K562 (cell line): ENCODE measurements at regions not wholly inside any gene's neighbourhood (a gene's known extent, or its start where the extent isn't known, plus 50 kb on each side); places are given as distances from the start of the nearest gene placed in this dataset.

Experiments
- BCL6 ChIP-seq: fragments of 250-450 bp; sonication (Bioruptor Pico); IDR thresholded peaks from 2 replicates; pipeline ENCODE4 v1.4.0; 2020
- BRF1 ChIP-seq: IDR thresholded peaks from 3 replicates; pipeline ENCODE4 v1.6.1; 2011; ENCODE audit warnings: borderline replicate concordance, mild to moderate bottlenecking; ENCODE audit not compliant: insufficient read length; ENCODE audit errors: extremely low read depth
- CBX5 ChIP-seq: IDR thresholded peaks from 2 replicates; pipeline ENCODE4 v1.6.1; 2014; ENCODE audit warnings: low read depth, borderline replicate concordance
- DNMT1 ChIP-seq: fragments of 450-650 bp; IDR thresholded peaks from 2 replicates; pipeline ENCODE4 v1.6.1; 2016; ENCODE audit warnings: antibody characterized with exemption, mild to moderate bottlenecking
- EHMT2 ChIP-seq: fragments of 450-650 bp; IDR thresholded peaks from 2 replicates; pipeline ENCODE4 v1.6.1; 2018; ENCODE audit warnings: antibody characterized with exemption
- EP300 ChIP-seq: IDR thresholded peaks from 2 replicates; pipeline ENCODE4 v1.6.1; 2012; ENCODE audit warnings: low read length, improper control_type of control experiment
- FOXK2 ChIP-seq, 2 experiments: fragments of 450-650 bp; IDR thresholded peaks in 1 of 2; conservative IDR thresholded peaks in 1 of 2; 2 replicates each; pipeline ENCODE4 v1.6.1; 2016; ENCODE audit warnings: low read depth in 2 of 2, mild to moderate bottlenecking in 1 of 2
- FOXM1 ChIP-seq, 2 experiments: fragments of 450-650 bp in 1 of 2; sonication (generic) in 1 of 2; formaldehyde crosslinking in 1 of 2; IDR thresholded peaks; 2 replicates each; pipeline versions ENCODE4 v1.6.1 to v1.9.0; 2017 to 2022; ENCODE audit warnings: low read depth in 2 of 2, mild to moderate bottlenecking in 2 of 2, missing genetic modification reagents in 1 of 2, moderate library complexity in 1 of 2
- GATA2 ChIP-seq: sonication (generic); formaldehyde crosslinking; IDR thresholded peaks from 2 replicates; pipeline ENCODE4 v1.4.0; 2020; ENCODE audit warnings: mild to moderate bottlenecking, missing genetic modification reagents
- ID3 ChIP-seq, 2 experiments: fragments of 250-450 bp in 1 of 2; fragments of 450-650 bp in 1 of 2; sonication (Bioruptor Pico) in 1 of 2; IDR thresholded peaks; 2 replicates each; pipeline versions ENCODE4 v1.6.1 to v1.8.0; 2016 to 2021; ENCODE audit warnings: mild to moderate bottlenecking in 2 of 2, moderate library complexity in 2 of 2, missing compliant biosample characterization in 1 of 2, missing genetic modification characterization in 1 of 2
- KLF1 ChIP-seq: fragments of 450-650 bp; IDR thresholded peaks from 2 replicates; pipeline ENCODE4 v1.6.1; 2016; ENCODE audit warnings: missing genetic modification characterization, missing compliant biosample characterization
- MAFF ChIP-seq: IDR thresholded peaks from 2 replicates; pipeline ENCODE4 v1.6.1; 2012; ENCODE audit warnings: low read length, improper control_type of control experiment
- MEIS2 ChIP-seq: fragments of 450-650 bp; IDR thresholded peaks from 2 replicates; pipeline ENCODE4 v1.6.1; 2014; ENCODE audit warnings: mild to moderate bottlenecking; ENCODE audit not compliant: partially characterized antibody
- NRF1 ChIP-seq, 2 experiments: fragments of 450-650 bp; IDR thresholded peaks in 1 of 2; conservative IDR thresholded peaks in 1 of 2; 2 replicates each; pipeline ENCODE4 v1.6.1; 2014; ENCODE audit warnings: mild to moderate bottlenecking in 2 of 2
- SRSF3 ChIP-seq: fragments of 200-400 bp; formaldehyde crosslinking; IDR thresholded peaks from 2 replicates; pipeline ENCODE4 v1.6.1; 2016; ENCODE audit warnings: mild to moderate bottlenecking, low read length, moderate library complexity; ENCODE audit not compliant: insufficient read depth
- ZBTB11 ChIP-seq, 3 experiments: fragments of 200-800 bp in 1 of 3; fragments of 250-450 bp in 1 of 3; fragments of 450-650 bp in 1 of 3; sonication (Bioruptor Pico) in 1 of 3; sonication (Bioruptor generic) in 1 of 3; formaldehyde crosslinking in 1 of 3; IDR thresholded peaks; 2 replicates each; pipeline versions ENCODE4 v1.6.1 to v1.8.0; 2016 to 2022; ENCODE audit warnings: mild to moderate bottlenecking in 2 of 3, missing genetic modification characterization in 2 of 3, missing compliant biosample characterization in 1 of 3, moderate library complexity in 1 of 3
- ZFP36 ChIP-seq: fragments of 150-350 bp; IDR thresholded peaks from 2 replicates; pipeline ENCODE4 v1.6.1; 2018; ENCODE audit warnings: low read length, low read depth; ENCODE audit not compliant: partially characterized antibody
- ZNF316 ChIP-seq: fragments of 450-650 bp; IDR thresholded peaks from 2 replicates; pipeline ENCODE4 v1.6.1; 2016
- ZNF518B ChIP-seq: fragments of 250-450 bp; sonication (Bioruptor Pico); IDR thresholded peaks from 2 replicates; pipeline ENCODE4 v1.5.0; 2021; ENCODE audit warnings: mild to moderate bottlenecking, moderate library complexity

DNA sequence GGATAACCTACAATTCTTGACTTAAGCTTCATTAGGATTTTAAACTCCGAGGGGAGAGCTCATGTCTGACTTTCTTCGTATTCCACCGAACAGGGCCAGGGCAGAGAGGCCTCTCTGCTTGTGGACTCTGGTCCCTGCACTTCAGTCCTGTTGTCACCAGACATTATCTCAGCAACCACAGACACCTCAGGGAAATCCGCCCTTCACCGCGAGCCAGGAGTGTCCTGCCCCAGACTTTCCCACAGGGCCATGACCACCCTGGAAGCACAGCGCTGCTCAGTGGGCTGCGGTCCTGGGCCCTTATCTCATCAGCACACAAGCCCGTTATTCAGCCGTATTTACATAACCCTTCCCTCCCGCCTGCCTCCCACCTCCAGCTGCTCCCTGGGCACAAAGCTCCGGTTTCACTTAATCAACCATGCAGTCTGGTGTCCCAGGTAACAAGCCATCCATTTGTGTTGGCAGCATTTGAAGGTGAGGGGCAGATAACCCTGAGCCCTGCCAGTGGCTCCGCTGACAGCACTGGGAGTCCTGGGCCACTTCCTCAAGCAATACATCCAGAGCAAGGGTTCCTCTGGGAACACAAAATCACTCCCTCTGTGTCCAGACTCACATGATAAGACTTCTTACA, 122.8 kb upstream of the RAB4A start (continued):
- TF ChIP-seq GATA2 (peak; percentile 89), ZNF316 (no peak), BCL6 (no peak), ZBTB11 (CRISPR knock-in tag; IDR thresholded peaks at IDR 0.05) (0 out of 6 replicates have a peak, but pooled peaks of 1 of the 3 experiments have one; percentile 12), MAFF (no peak), EP300 (peak; percentile 62), NRF1 (conservative IDR thresholded peaks at IDR 0.05 in 1 of 2, IDR thresholded peaks at IDR 0.05 in 1 of 2) (0 out of 4 replicates have a peak, but pooled peaks of 1 of the 2 experiments have one; percentile 48), SRSF3 (no peak), EHMT2 (no peak), BRF1 (no peak), CBX5 (no peak), ID3 (CRISPR knock-in tag; IDR thresholded peaks at IDR 0.05) (no peak), ID3 (tag; IDR thresholded peaks at IDR 0.05) (0 out of 2 replicates have a peak, but pooled peaks have one; percentile 23), FOXM1 (IDR thresholded peaks at IDR 0.05; ENCODE audit: low read depth) (peak; percentile 74; the same call in 1 of the 2 replicates), FOXM1 (CRISPR knock-in tag; IDR thresholded peaks at IDR 0.05; ENCODE audit: low read depth) (no peak), KLF1 (tag) (peak; percentile 70; the same call in 1 of the 2 replicates), MEIS2 (peak; percentile 49), DNMT1 (no peak), ZFP36 (peak; percentile 3), FOXK2 (conservative IDR thresholded peaks at IDR 0.05 in 1 of 2, IDR thresholded peaks at IDR 0.05 in 1 of 2; ENCODE audit: low read depth in 2 of 2) (peak; percentile 68 to 79; a peak in 3 of 4 replicates), ZNF518B (CRISPR knock-in tag) (no peak)
